DMS53 (cell line): ENCODE measurements at regions not wholly inside any gene's neighbourhood (a gene's known extent, or its start where the extent isn't known, plus 50 kb on each side); places are given as distances from the start of the nearest gene placed in this dataset.

Source experiments
- DNase-seq: peaks from one replicate; lab custom pipeline; 2025; lab: John Stamatoyannopoulos, UW

- no peak for DNase-seq
These were observed 176.7 kb upstream of the PDZRN3 start for GRCh38 chr3:73801444-73801843.

DNA sequence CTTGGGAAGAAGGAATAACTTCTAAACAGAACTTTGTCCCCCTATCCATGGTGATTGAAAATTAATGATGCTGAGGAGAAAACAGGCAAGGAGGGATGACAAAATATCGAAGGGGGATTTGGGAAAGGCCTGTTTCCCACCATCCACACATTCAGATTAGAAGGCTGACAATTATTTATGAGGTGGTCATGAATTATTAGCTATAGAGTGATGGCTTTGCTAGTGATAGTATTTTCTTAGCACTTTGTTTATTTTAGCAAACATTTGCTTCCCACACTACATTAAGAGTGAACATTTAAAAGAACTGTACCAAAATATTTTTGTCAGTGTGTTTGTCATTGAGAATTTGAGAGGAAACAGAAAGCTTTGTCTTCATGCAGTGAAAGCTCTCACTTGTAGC, 172.6 kb upstream of the PDZRN3 start:
- no peak for DNase-seq

DNA sequence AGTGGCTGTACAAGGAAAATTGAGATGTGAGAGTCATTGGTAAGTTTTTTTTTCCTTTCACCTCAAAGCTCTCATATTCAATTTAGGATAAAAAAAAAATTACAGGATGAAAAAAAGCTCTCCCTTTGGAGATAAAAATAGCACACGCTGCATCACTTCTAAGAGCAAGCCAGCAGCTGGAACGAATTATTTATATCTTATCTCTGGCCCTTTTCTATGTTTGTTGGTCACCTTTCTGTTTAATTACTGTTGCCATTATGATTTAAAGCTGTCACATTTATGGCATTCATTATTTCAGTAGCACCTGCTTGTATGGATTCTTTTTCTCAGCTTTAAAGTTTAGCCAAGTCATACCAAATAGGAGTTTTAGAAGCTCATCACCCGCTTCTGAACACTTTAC, 171.6 kb upstream of the PDZRN3 start:
- no peak for DNase-seq

DNA sequence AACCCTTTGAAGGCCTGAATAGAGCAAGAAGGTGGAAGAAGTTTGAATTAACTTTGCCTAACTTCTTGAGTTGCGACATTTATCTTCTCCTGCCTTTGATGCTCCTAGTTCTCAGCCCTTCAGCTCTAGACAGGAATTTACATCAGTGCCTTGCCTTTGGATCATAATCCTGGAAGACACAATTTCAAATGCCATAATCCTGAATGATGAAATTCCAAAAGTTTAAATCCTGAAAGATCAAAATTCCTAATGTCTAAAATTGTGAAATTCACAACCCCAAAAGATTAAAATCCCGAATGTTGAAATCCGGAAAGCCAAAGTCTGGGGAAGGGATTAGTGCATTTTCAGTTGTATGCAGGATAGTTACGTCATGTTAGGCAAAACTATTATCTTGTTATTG, 166.6 kb upstream of the PDZRN3 start:
- no peak for DNase-seq

GRCh38 chr3:73789825-73790444, 165.2 kb upstream of the PDZRN3 start:
- DNase-seq, result peak; percentile 0

GRCh38 chr3:73787620-73788019, 162.9 kb upstream of the PDZRN3 start:
- DNase-seq, result no peak

DNA sequence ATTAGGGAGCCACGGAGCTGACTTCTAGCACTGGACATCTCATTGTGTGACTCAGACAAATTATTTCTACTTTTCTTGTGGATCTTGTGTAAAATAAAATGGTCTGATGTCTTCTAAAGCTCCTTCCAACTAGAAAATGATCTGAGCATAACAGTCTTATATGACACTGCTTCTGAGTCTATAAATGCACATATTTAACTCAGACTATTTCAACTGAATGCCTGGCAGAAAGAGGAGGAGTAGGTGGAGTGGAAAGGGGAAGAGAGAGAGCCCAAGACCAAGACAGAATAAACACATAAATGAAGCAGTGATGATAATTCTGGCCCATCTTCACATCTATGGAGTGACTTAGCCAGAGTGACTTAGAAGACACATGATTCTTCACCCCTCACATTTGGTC, 162.3 kb upstream of the PDZRN3 start:
- DNase-seq, result no peak

GRCh38 chr3:73786321-73786807, 161.6 kb upstream of the PDZRN3 start:
- no peak for DNase-seq

DNA sequence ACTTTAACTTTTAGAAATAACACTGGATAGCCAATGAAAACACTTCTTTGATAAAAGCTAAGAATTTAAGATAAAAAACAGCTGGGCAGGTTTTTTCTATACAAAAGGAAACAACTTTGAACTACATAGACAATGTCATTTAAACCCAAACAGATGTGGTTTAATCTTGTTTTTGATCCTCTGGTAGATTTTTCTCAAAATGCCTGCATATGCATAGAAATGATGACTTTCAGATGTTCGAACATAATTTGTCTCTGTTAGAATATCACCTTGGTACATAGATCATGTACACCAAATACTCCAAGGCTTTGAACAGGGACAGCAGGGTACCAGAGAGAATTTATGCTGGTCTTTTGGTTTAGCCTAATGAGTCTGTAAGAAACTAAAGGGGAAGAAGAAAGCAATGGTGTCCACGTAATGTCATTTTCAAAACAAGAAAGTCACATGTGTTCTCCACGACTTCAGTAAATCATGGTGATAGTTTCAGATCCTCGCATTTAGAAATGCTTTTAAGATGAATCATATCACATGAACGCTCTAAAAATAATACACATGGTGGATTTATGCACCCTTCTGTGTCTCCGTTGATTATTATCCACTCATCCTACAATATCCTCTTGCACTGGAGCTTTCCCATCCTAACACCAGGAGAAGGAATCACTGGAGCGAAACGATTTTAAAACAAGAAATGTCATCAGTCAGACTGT, 160.1 kb upstream of the PDZRN3 start:
- DNase-seq, result no peak

GRCh38 chr3:73783811-73784210, 159.1 kb upstream of the PDZRN3 start:
- DNase-seq, result no peak

GRCh38 chr3:73781541-73781940, 156.8 kb upstream of the PDZRN3 start:
- no peak for DNase-seq

DNA sequence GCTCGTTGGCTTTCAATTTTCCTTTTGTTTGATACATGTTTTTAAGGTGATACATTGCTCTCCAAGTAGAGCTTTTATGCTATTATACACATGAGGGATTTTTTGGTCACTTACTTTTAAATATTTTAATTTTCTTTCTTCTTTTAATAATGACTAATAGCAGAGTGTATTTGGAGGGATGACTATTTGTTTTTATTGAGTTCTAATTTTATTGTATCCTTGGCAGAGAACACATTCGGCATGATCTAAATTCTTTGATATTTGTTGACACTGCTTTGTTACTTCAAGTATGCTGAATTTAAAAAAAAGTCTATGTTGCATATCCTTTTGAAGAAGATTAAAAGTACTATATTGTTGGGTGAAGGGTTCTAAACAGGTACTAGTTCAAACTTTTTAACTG, 149.9 kb upstream of the PDZRN3 start:
- no peak for DNase-seq

- no peak for DNase-seq
These were observed 148.5 kb upstream of the PDZRN3 start for GRCh38 chr3:73773233-73773632.

DNA sequence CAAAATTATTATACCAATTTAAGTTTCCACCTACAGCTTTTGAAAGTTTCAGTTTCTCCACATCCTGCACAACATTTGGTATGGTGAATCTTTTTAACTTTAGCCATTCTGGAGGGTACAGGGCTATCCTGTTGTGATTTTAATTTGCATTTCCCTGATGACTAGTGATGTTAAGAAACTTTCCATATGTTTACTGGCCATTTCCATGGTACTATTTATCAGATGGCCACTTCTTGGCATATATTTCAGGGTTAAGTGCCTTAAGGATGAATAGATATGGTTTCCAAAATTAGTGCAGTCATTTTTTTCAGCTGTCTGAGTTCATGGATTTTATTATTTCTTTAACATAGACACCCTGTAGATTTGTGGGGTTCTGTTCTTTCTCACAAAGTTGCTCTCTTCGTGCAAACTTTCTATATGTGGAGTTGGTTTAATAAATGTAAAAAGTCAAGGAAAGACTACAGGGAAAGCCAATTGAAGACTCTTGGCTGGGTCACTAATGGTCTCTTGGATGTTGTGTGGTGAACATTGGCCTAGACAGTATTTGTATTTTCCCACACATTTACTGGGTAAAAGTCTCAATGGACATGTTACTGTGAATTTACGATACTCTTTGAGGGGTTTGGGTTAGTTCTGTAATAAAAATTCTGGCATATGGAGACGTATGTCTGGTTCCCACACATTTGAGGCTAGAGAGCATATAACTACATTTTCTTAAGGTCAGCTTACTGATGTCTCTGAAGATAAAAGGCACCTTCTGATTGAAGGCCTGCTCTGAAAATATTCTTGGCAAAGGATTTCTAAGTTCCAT, 147.5 kb upstream of the PDZRN3 start:
- no peak for DNase-seq

GRCh38 chr3:73768524-73769308, 144.0 kb upstream of the PDZRN3 start:
- DNase-seq, result peak; percentile 5

DNA sequence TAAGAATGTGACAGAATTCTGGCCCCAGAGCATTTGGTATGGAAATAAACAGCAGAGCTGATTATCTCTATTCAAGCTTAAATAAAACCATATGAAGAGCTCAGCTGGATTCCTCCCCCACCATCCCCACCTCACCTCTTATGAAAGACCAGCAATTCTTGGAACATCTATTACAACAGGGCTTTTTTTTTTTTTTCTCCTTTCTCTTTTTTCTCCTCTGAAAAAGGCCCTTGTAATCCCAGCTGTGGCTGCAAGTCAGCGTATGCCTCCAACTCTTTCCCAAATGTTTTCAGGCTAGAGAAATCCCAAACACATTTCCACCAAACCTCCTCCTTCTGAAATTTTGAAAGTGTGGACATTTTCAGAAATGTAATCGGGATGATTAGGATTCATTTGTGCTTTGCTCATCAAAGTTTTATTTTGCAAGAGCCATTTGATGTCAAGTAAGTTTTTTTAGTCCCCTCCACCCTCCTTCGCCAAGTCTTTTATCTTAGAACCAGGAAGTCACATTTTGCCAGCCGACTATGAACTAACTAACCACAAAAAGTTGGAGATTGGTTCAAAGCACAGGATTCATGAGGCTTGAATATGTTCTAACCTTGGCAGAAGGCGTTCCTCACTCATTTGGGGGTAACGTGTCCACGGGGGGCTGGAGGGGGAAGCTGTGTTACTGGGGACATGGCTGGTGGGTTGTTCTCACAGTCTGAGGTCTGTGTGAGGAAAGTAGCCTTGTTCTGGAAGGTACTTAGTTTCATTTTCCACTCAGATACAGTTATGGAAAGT, 142.0 kb upstream of the PDZRN3 start:
- DNase-seq, result no peak

- peak; percentile 15 for DNase-seq
These were observed 141.3 kb upstream of the PDZRN3 start for GRCh38 chr3:73765878-73766545.

GRCh38 chr3:73762855-73763254, 138.1 kb upstream of the PDZRN3 start:
- no peak for DNase-seq

DNA sequence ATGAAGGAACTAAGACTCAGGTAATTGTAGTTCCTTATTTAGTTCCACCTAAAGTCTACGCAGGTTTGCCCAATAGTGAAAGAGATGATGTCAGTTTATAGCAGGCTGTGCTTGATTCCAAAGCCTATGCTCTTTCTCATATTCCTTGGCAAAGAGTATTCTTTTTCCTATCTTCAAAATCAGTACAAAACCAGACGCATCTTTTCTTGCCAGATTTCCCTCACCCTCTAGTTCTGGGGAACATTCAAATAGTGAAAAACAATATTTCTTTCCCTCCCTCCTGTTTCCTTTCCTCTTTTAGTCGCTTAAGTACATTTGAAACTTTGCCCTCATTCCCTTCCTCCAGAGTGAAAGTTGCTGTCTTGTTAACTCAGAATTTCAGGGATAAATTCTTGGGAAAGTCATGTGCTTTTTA, 134.6 kb upstream of the PDZRN3 start:
- no peak for DNase-seq

GRCh38 chr3:73757536-73757935, 132.8 kb upstream of the PDZRN3 start:
- no peak for DNase-seq

DNA sequence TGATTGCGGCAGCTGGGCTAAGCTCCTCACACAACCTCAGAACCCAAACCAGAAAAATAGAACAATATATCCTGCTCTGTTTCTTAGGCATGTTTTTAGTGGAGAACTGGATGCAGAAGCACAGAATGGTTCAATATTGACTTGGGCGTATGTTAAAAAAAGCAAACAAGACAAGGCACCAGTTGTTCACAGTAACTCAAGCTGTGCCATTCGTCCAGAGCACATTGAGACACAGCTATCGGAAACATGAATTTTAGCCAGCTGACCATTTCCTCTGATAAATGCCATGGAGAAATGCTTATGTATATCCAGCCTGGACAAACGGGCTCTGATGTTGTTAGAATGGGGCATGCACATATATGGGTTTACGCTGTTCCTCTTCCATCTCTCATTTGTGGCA, 129.2 kb upstream of the PDZRN3 start:
- DNase-seq, result no peak
